ENCODE measurements at regions not wholly inside any gene's neighbourhood (a gene's known extent, or its start where the extent isn't known, plus 50 kb on each side); places are given as distances from the start of the nearest gene placed in this dataset.

DNA sequence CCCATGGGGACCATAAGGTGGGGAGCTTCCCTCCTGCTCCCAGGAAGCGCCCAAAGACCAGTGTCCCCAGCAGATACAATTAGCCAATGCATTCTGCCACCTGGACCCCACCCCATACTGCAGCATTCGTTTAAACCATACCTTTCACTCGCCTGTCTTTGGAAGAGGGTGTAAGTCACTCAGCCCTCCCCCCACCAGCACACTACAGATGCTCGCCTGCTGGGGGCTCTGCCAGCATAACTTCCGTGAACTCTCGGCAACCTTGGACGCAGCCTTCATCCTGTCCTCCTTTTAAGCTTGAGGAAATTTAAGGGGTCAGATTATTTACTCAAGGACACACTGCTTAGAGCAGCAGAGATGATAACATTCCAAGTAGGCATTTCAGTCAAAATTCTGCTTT is 94.4 kb upstream of the NAA20 start:
- no peaks in the 10 kb centered on the region for H3K27me3 ChIP-seq (ENCODE audit: control insufficient read depth in 1 of 2, insufficient read depth in 1 of 2, low read length in 2 of 2)
- H3K4ac ChIP-seq (ENCODE audit: low read depth in 1 of 2, low read length in 2 of 2) = no peak overlapping the region
- H3K18ac ChIP-seq (ENCODE audit: low read depth in 1 of 2, low read length in 2 of 2) = no peak overlapping the region
- H2AFZ ChIP-seq (ENCODE audit: low read depth, low read length) = no peak overlapping the region
- H3K36me3 ChIP-seq (ENCODE audit: control insufficient read depth in 1 of 2, insufficient read depth in 2 of 2, low read depth in 1 of 2, low read length in 2 of 2) = no peaks in the 10 kb centered on the region
- no peak overlapping the region for H3K9ac ChIP-seq (ENCODE audit: low read length)
- no peak overlapping the region for H3K23ac ChIP-seq (ENCODE audit: low read length in 2 of 2)
- H3K9me3 ChIP-seq (ENCODE audit: control insufficient read depth, low read length) = no peaks in the 10 kb centered on the region
- no peaks in the 10 kb centered on the region for H3K4me1 ChIP-seq (ENCODE audit: control insufficient read depth, insufficient read depth, low read depth, low read length)
- no peak for DNase-seq
- H3K27ac ChIP-seq (ENCODE audit: low read length, poor library complexity, severe bottlenecking) = no peak overlapping the region
- H2AK5ac ChIP-seq (ENCODE audit: low read length, severe bottlenecking) = no peak overlapping the region
- no peak overlapping the region for H3K14ac ChIP-seq (ENCODE audit: low read length in 2 of 2)
- no peak overlapping the region for H2BK5ac ChIP-seq (ENCODE audit: low read depth, low read length, poor library complexity, severe bottlenecking)
- no peak overlapping the region for H2BK120ac ChIP-seq (ENCODE audit: low read depth, low read length)
- H4K8ac ChIP-seq (ENCODE audit: low read length) = no peak overlapping the region
- no peak overlapping the region for H2BK12ac ChIP-seq (ENCODE audit: low read length in 2 of 2)
- peaks cover 15% of the 10 kb centered on the region for H3K79me1 ChIP-seq (replicated peaks; ENCODE audit: low read length, poor library complexity, severe bottlenecking)
- H3K4me2 ChIP-seq (ENCODE audit: low read length, poor library complexity, severe bottlenecking) = no peak overlapping the region
- WGBS = 84% methylated on average over 7 of the region's 7 CpGs
- H2BK15ac ChIP-seq (ENCODE audit: low read depth, poor library complexity, severe bottlenecking) = no peak overlapping the region
- no peak overlapping the region for H3K4me3 ChIP-seq (ENCODE audit: insufficient read depth in 1 of 2, low read depth in 1 of 2, low read length in 2 of 2)
- H4K91ac ChIP-seq (ENCODE audit: low read length) = no peak overlapping the region

DNA sequence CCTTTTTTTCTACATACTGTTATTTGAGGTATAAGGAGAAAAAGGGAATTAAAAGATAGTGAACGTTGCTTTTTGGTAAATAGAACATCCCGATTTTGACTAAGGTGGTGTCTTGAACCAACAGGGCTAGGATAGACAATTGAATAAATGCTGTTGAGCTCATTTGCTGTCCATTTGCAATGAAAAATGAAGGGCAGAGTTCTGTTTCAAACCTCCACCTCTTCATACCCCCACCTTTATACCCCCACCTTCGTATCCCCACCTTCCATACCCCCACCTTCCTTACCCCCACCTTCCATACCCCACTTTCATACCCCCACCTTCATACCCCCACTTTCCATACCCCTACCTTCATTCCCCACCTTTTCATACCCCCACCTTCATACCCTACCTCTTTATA is 93.4 kb upstream of the NAA20 start:
- no peak overlapping the region for H2AFZ ChIP-seq (ENCODE audit: low read depth, low read length)
- no peak overlapping the region for H2AK5ac ChIP-seq (ENCODE audit: low read length, severe bottlenecking)
- H3K4me2 ChIP-seq (ENCODE audit: low read length, poor library complexity, severe bottlenecking) = no peak overlapping the region
- H3K27me3 ChIP-seq (ENCODE audit: control insufficient read depth in 1 of 2, insufficient read depth in 1 of 2, low read length in 2 of 2) = no peaks in the 10 kb centered on the region
- no peak overlapping the region for H3K18ac ChIP-seq (ENCODE audit: low read depth in 1 of 2, low read length in 2 of 2)
- H3K4me3 ChIP-seq (ENCODE audit: insufficient read depth in 1 of 2, low read depth in 1 of 2, low read length in 2 of 2) = no peak overlapping the region
- H4K91ac ChIP-seq (ENCODE audit: low read length) = no peak overlapping the region
- peaks cover 20% of the 10 kb centered on the region for H3K79me1 ChIP-seq (replicated peaks; ENCODE audit: low read length, poor library complexity, severe bottlenecking)
- H2BK15ac ChIP-seq (ENCODE audit: low read depth, poor library complexity, severe bottlenecking) = no peak overlapping the region
- H3K27ac ChIP-seq (ENCODE audit: low read length, poor library complexity, severe bottlenecking) = no peak overlapping the region
- H3K4ac ChIP-seq (ENCODE audit: low read depth in 1 of 2, low read length in 2 of 2) = no peak overlapping the region
- H2BK5ac ChIP-seq (ENCODE audit: low read depth, low read length, poor library complexity, severe bottlenecking) = no peak overlapping the region
- WGBS = 81% methylated on average over 3 of the region's 3 CpGs
- H3K36me3 ChIP-seq (ENCODE audit: control insufficient read depth in 1 of 2, insufficient read depth in 2 of 2, low read depth in 1 of 2, low read length in 2 of 2) = peaks cover 0 to 4% of the 10 kb centered on the region in 2 experiments
- no peak overlapping the region for H3K9ac ChIP-seq (ENCODE audit: low read length)
- no peak overlapping the region for H2BK12ac ChIP-seq (ENCODE audit: low read length in 2 of 2)
- DNase-seq = no peak
- H3K4me1 ChIP-seq (ENCODE audit: control insufficient read depth, insufficient read depth, low read depth, low read length) = no peaks in the 10 kb centered on the region
- H2BK120ac ChIP-seq (ENCODE audit: low read depth, low read length) = no peak overlapping the region
- H3K9me3 ChIP-seq (ENCODE audit: control insufficient read depth, low read length) = no peaks in the 10 kb centered on the region
- no peak overlapping the region for H3K23ac ChIP-seq (ENCODE audit: low read length in 2 of 2)
- H3K14ac ChIP-seq (ENCODE audit: low read length in 2 of 2) = no peak overlapping the region
- no peak overlapping the region for H4K8ac ChIP-seq (ENCODE audit: low read length)

DNA sequence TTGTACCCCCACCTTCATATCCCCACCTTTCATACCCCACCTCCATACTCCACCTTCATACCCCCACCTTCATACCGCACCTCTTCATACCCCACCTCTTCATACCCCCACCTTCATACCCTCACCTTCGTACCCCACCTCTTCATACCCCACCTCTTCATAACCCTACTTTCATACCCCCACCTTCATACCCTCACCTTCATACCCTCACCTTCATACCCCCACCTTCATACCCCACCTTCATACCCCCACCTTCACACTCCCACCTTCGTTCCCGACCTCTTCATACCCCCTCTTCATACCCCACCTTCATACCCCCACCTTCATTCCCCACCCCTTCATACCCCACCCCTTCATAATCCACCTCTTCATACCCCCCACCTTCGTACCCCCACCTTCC is 92.9 kb upstream of the NAA20 start:
- H2BK12ac ChIP-seq (ENCODE audit: low read length in 2 of 2) = no peak overlapping the region
- no peak overlapping the region for H3K18ac ChIP-seq (ENCODE audit: low read depth in 1 of 2, low read length in 2 of 2)
- no peak overlapping the region for H4K8ac ChIP-seq (ENCODE audit: low read length)
- no peak overlapping the region for H3K4ac ChIP-seq (ENCODE audit: low read depth in 1 of 2, low read length in 2 of 2)
- no peak overlapping the region for H3K4me2 ChIP-seq (ENCODE audit: low read length, poor library complexity, severe bottlenecking)
- no peak overlapping the region for H4K91ac ChIP-seq (ENCODE audit: low read length)
- H2AK5ac ChIP-seq (ENCODE audit: low read length, severe bottlenecking) = no peak overlapping the region
- no peak overlapping the region for H3K23ac ChIP-seq (ENCODE audit: low read length in 2 of 2)
- H3K9ac ChIP-seq (ENCODE audit: low read length) = no peak overlapping the region
- H2AFZ ChIP-seq (ENCODE audit: low read depth, low read length) = no peak overlapping the region
- 95% methylated on average over 4 of the region's 5 CpGs for WGBS
- no peaks in the 10 kb centered on the region for H3K9me3 ChIP-seq (ENCODE audit: control insufficient read depth, low read length)
- no peak overlapping the region for H2BK120ac ChIP-seq (ENCODE audit: low read depth, low read length)
- peaks cover 0 to 5% of the 10 kb centered on the region in 2 experiments for H3K36me3 ChIP-seq (ENCODE audit: control insufficient read depth in 1 of 2, insufficient read depth in 2 of 2, low read depth in 1 of 2, low read length in 2 of 2)
- H3K4me3 ChIP-seq (ENCODE audit: insufficient read depth in 1 of 2, low read depth in 1 of 2, low read length in 2 of 2) = no peak overlapping the region
- no peak overlapping the region for H3K14ac ChIP-seq (ENCODE audit: low read length in 2 of 2)
- no peak overlapping the region for H3K27ac ChIP-seq (ENCODE audit: low read length, poor library complexity, severe bottlenecking)
- H2BK5ac ChIP-seq (ENCODE audit: low read depth, low read length, poor library complexity, severe bottlenecking) = no peak overlapping the region
- H3K4me1 ChIP-seq (ENCODE audit: control insufficient read depth, insufficient read depth, low read depth, low read length) = no peaks in the 10 kb centered on the region
- H3K79me1 ChIP-seq (replicated peaks; ENCODE audit: low read length, poor library complexity, severe bottlenecking) = peaks cover 20% of the 10 kb centered on the region
- no peak overlapping the region for H2BK15ac ChIP-seq (ENCODE audit: low read depth, poor library complexity, severe bottlenecking)
- H3K27me3 ChIP-seq (ENCODE audit: control insufficient read depth in 1 of 2, insufficient read depth in 1 of 2, low read length in 2 of 2) = no peaks in the 10 kb centered on the region
- no peak for DNase-seq

DNA sequence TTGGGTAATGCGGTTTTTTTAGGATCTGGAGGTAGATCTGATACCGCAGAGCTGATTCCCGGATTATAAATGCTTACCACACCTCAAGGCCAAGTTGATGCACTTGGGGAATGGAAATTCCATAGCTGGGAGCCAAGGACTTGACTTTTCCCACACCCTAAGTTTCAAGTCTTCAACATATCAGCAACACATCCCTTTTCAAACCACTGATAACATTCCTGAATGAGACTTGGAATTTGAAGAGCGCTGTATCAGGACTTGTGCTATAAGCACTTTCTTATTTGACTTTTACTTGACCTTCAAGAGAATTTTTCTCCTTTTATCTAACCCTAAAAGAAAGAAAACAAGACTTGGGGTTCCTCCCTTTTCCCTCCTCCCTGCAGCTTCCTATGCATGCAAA is 90.6 kb upstream of the NAA20 start:
- Histone ChIP-seq H3K9me3 (ENCODE audit: control insufficient read depth, low read length) (no peaks in the 10 kb centered on the region), H3K36me3 (ENCODE audit: control insufficient read depth in 1 of 2, insufficient read depth in 2 of 2, low read depth in 1 of 2, low read length in 2 of 2) (peaks cover 0 to 5% of the 10 kb centered on the region in 2 experiments), H3K9ac (ENCODE audit: low read length) (no peak overlapping the region), H3K4me1 (ENCODE audit: control insufficient read depth, insufficient read depth, low read depth, low read length) (no peaks in the 10 kb centered on the region), H2BK5ac (ENCODE audit: low read depth, low read length, poor library complexity, severe bottlenecking) (no peak overlapping the region), H2BK15ac (ENCODE audit: low read depth, poor library complexity, severe bottlenecking) (no peak overlapping the region), H2BK12ac (ENCODE audit: low read length in 2 of 2) (no peak overlapping the region), H3K27me3 (ENCODE audit: control insufficient read depth in 1 of 2, insufficient read depth in 1 of 2, low read length in 2 of 2) (no peaks in the 10 kb centered on the region), H3K4me3 (ENCODE audit: insufficient read depth in 1 of 2, low read depth in 1 of 2, low read length in 2 of 2) (no peak overlapping the region), H4K91ac (ENCODE audit: low read length) (no peak overlapping the region), H3K4ac (ENCODE audit: low read depth in 1 of 2, low read length in 2 of 2) (no peak overlapping the region), H2AK5ac (ENCODE audit: low read length, severe bottlenecking) (no peak overlapping the region), H3K27ac (ENCODE audit: low read length, poor library complexity, severe bottlenecking) (no peak overlapping the region), H4K8ac (ENCODE audit: low read length) (no peak overlapping the region), H2BK120ac (ENCODE audit: low read depth, low read length) (no peak overlapping the region), H2AFZ (ENCODE audit: low read depth, low read length) (no peak overlapping the region), H3K14ac (ENCODE audit: low read length in 2 of 2) (no peak overlapping the region), H3K23ac (ENCODE audit: low read length in 2 of 2) (no peak overlapping the region), H3K18ac (ENCODE audit: low read depth in 1 of 2, low read length in 2 of 2) (no peak overlapping the region), H3K79me1 (replicated peaks; ENCODE audit: low read length, poor library complexity, severe bottlenecking) (peaks cover 23% of the 10 kb centered on the region), H3K4me2 (ENCODE audit: low read length, poor library complexity, severe bottlenecking) (no peak overlapping the region)
- whole genome bisulfite sequencing = 88% methylated on average over 4 of the region's 4 CpGs
- DNase-seq = no peak
